Left hindlimb (tissue), 1 donor: ENCODE measurements at regions not wholly inside any gene's neighbourhood (a gene's known extent, or its start where the extent isn't known, plus 50 kb on each side); places are given as distances from the start of the nearest gene placed in this dataset.
"Not testable (repeated sequence)": the region's sequence is repeated elsewhere in the genome, so short reads cannot be mapped to it uniquely, and the experiment has no call there.

Experiments
- DNase-seq: peaks from one replicate; pipeline ENCODE4 v3.0.0-alpha.2; 2018

- DNase-seq: not testable (repeated sequence)
These were observed 64.0 kb downstream of the OR4F15 start for GRCh38 chr15:101876031-101876430.

DNA sequence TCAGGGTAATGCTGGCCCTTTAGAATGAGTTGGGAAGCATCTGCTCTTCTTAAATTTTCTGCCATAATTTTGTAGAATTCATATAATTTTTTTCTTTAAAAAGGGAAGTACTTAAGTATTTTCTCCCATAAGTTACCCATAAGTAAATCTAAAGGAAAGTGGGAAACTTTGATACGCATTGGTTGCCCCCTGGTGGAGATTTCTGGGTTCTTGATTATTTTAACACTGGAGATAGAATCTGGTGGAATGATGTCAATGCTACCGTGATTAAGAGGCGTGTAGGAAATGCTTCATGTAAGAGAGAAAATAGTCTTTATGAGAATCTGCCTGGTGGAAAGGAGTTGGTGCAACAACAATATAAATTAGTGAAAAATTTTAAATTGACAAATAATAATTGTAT is 65.6 kb downstream of the OR4F15 start:
- DNase-seq: not testable (repeated sequence)

- not testable (repeated sequence) for DNase-seq
These were observed 100.6 kb downstream of the OR4F15 start for GRCh38 chr15:101912349-101913287.

- DNase-seq: not testable (repeated sequence)
These were observed 112.6 kb downstream of the OR4F15 start for GRCh38 chr15:101924554-101924953.

GRCh38 chr15:101934506-101934905 is 122.5 kb downstream of the OR4F15 start:
- DNase-seq: not testable (repeated sequence)

GRCh38 chr15:101937362-101937761 is 125.4 kb downstream of the OR4F15 start:
- not testable (repeated sequence) for DNase-seq

DNA sequence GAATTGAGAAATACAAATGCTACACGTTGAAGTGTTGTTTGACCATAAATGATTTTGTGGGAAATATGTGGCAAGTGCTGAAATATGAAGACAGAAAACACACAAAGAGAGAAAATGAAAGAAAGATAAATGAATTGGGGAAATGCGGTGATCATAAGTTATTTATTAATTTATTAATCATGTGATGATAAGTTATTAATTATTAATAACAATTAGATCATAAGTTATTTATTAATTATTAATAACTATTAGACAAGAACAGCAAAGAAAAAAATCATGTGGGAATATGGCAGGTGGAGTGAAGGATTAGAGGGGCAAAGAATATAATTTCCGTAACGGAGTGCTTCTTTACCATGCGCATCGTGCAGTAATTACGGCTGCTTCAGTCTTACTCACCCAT is 126.6 kb downstream of the OR4F15 start:
- DNase-seq: not testable (repeated sequence)

DNA sequence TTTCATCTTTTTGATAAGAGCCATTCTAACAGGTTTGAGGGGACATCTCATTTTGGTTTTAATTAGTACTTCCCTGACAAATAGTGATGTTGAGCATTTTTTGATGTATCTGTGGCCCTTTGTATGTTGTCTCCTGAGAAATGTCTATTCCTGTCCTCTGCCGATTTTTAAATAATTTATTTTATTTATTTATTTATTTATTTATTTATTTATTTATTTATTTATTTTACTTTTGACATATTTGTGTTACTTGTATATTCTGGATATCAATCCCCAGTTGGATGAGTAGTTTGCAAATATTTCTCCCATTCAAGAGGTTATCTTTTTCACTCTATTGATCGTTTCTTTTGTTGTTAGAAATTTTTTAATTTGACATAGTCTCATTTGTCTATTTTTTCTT is 133.9 kb downstream of the OR4F15 start:
- not testable (repeated sequence) for DNase-seq

- not testable (repeated sequence) for DNase-seq
These were observed 136.5 kb downstream of the OR4F15 start for GRCh38 chr15:101948491-101949010.

DNA sequence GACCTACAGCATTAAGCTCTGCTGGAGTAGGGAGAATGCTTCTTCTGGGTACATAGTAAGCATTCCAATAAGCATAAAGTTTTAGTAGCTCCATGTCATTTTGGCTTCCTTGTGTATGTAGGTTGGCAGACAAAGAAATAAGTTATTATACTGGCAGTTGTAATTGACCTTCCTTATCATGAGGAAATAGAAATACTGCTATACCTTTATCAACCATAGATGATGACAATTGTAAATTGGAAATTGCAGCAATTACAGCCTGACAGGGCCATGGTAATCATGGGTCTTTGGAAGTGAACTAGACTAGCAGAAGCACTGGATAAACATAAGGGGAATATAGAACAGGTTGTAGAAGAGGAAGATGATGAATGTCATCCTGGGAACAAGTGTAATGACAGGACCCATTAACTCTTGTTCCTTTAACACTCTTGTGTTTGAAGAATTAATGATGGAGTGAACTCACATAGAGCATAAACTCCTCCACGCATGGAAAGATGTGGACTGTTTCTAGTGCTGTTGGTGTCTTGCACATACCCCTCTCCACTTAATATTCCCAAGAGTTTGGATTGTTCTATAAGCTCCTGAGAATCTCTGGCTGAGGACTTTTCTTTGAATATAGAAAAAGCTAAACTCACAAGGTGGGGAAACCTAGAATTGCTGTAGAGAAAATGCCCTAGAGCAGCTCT is 137.5 kb downstream of the OR4F15 start:
- DNase-seq: not testable (repeated sequence)

DNA sequence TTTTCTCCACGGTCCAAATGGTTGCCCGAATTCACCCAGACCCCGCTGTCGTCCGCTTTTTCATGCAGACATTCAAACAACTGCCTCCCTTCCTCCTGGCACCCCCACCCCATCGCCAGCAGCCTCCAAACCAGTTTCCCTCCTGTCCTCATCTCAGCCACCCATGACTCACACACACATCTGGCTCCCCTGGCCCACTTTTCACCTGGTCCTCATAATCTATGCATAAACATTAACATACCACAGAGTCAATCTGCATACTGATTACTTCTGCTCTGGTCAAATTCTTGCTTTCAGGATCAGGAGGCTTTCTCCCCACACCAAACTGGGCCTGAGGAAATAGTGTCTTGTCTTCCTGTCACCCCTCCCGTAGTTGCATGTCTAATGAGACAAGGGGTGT is 142.0 kb downstream of the OR4F15 start:
- DNase-seq: not testable (repeated sequence)

DNA sequence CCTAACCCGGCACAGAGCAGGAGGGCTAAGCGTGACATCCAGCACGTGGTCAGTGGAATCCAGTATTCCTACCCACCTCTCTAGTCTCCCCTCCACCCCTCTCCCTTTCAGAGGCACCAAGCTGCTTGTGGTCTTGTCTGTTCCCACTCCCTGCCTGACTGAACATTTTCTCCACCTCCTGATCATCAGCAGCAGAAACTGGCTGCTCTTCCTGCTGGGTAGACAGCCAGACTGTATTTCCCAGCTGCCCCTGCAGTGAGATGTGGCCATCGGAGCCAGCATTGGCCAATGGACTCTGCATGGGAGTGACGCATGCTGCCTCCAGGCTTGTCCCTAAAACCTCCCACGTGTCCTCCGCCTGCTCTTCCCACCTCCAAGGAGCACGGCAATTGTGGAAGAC is 143.8 kb downstream of the OR4F15 start:
- not testable (repeated sequence) for DNase-seq

- peak; percentile 29 for DNase-seq
These were observed 146.7 kb downstream of the OR4F15 start for GRCh38 chr15:101958656-101959055.

DNA sequence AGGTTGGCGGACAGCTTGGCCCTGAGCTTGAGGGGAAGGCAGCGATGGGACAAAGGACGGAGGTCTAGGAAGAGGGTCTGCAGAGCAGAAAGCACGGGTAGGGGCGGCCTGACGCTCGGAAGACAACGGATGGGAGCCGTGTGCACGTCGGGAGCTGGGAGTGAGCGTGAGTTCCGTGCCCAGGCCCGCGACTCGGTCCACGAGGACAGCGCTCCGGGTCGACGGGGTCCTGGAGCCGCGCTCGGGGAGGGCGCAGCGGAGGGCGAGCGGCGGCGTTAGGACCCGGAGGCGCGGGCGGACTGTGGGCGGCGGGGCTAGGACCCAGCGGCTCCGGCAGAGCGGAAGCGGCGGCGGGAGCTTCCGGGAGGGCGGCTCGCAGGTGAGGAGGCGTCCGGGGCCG is 149.3 kb downstream of the OR4F15 start:
- peak; percentile 23 for DNase-seq

DNA sequence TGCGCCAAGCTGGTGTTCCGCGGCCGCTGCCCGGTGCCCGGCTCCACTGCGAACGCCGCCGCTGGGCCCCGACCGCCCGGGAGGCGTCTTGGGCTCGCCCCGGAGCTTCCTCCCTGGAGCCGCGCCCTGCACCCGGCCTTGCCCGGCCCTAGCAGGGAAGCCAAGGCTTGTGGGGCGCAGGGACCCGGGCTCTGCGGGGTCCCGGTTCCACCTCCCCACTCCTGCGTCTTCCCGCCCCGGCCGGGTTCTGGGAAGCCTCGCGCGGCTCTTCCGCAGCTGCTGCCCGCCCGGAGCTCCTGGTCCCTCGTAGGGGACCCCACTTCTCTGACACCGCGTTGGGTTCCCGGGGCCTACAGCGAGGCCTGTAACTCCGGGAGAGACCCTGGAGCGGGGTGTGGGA is 149.8 kb downstream of the OR4F15 start:
- DNase-seq: not testable (repeated sequence)

DNA sequence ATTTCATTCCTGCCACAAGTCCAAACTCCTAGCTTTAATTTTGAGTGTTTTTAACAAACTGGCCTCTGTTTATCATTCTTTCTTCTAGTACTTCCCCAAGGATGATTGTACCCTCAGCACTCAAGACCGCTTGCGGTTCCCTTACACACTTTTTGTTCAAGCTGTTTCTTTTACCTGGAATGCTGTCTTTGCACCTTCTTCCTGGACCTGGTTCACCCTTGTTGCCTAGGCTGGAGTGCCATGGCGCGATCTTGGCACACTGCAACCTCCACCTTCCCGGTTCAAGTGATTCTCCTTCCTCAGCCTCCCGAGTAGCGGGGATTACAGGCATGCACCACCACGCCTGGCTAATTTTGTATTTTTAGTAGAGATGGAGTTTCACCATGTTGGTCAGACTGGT is 151.7 kb downstream of the OR4F15 start:
- DNase-seq: not testable (repeated sequence)

DNA sequence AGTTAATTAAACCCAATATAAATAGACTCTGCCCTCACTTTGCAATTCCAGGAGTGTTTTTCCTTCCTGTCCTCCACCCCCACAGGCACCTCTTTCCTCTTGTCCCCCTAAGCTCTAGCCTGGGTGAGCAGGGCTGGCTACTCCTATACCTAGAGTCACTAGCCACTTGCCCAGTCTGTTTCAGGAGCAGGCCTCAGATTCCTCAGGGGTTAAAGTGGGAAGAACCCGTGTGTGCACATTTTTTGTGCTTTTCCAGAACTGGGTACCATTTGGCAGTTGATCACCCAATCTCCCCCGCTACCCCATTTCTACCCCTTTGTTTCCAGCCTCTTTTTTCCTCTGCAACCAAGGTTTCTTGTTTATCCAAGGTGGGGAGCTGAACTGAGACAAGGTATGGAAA is 153.4 kb downstream of the OR4F15 start:
- not testable (repeated sequence) for DNase-seq

DNA sequence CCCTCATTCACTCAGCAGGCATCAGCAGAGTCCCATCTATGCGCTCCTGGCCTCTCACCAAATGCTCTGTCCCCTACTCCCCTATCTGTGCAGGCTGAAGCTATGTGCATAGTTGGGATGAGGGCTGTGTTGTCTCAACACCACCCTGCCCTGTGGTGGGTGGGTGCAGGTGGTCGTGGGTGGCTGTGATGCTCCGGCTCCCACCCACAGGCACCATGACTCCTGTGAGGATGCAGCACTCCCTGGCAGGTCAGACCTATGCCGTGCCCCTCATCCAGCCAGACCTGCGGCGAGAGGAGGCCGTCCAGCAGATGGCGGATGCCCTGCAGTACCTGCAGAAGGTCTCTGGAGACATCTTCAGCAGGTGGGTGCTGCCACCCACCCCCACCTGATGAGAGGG is 153.9 kb downstream of the OR4F15 start:
- DNase-seq: peak; percentile 27

- not testable (repeated sequence) for DNase-seq
These were observed 155.4 kb downstream of the OR4F15 start for GRCh38 chr15:101967364-101967763.

DNA sequence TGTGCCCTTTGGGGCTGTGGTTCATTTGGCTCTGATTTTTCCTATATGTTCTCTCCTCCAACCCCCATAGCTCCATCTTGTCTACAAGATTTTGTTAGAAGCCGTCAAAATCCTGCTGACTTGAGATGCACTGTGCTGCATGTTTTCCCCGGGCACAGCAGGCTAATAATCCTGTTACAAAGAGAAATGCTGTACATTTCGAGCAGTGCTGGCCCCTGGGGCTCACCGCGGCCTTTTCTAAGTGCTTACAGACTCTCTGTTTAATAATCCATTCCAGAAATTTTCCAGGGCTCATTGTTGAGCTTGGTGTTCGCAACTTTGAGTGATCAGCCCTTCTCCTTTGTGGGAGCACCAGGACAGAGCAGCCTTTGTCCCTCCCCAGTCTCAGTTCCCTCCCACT is 158.6 kb downstream of the OR4F15 start:
- peak; percentile 24 for DNase-seq

DNA sequence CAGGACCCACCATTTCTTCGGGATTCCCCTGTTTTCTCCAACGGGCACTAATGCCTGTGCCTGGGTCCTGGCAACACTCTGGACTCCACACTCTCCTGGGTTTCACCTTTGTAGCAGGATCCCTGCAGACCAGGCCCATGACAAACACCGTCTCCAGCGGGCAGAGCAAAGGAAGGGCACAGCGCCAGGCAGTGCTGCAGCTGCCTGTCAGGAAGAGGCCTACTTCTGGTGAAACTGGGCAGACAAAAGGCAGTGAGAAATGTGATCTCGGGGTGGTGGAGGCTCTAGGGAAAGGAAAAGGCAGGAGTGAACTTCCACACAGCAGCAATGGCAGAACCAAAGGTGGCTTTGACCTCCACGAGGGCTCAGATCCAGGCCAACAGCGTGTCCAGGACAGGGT is 165.3 kb downstream of the OR4F15 start:
- DNase-seq: not testable (repeated sequence)

- DNase-seq: peak; percentile 47
These were observed 168.4 kb downstream of the OR4F15 start for GRCh38 chr15:101980206-101980910.
